CD1c-positive myeloid dendritic cell (primary cell): ENCODE measurements at regions not wholly inside any gene's neighbourhood (a gene's known extent, or its start where the extent isn't known, plus 50 kb on each side); places are given as distances from the start of the nearest gene placed in this dataset.

Source experiments
- DNase-seq: peaks from one replicate; pipeline ENCODE4 v3.0.0-alpha.2; 2016; ENCODE audit errors: extremely low spot score

DNA sequence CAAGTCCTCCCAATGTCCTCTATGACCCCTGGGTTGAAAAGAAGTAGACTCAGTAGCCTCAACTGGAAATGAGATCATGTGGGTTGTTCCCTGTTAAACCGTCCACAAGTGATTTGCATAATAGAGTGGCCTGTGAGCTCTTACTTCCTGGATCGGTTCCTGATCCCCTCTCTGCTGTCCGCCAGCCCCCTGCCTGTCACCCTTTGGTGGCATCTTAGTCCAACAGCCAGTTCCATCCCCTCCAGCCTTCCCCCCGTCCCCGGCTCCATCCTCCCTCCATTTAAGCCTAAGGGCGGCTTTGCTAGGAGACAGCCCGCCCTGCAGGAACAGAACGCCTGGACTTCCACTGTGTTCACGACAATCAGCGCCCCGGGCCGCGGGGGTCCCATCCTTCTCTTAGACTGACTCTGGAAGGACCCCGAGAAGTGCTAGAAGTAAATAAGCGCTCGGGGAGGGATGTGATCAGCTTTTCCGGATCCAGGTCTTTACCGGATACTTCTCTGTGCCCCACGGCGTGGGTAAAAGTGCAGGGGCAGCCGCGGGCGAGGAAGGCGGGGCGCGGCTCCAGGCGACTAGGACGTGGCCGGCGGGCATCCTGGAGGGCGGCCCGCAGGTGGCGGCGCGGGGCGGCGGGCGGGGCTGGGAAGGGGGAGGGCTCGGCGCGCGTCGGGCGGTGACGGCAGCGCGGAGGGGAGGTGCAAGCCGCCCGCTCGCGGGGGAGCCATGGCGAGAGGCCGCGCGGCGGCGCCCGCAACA, 51.2 kb upstream of the ULK4 start:
- peak; percentile 93 for DNase-seq

DNA sequence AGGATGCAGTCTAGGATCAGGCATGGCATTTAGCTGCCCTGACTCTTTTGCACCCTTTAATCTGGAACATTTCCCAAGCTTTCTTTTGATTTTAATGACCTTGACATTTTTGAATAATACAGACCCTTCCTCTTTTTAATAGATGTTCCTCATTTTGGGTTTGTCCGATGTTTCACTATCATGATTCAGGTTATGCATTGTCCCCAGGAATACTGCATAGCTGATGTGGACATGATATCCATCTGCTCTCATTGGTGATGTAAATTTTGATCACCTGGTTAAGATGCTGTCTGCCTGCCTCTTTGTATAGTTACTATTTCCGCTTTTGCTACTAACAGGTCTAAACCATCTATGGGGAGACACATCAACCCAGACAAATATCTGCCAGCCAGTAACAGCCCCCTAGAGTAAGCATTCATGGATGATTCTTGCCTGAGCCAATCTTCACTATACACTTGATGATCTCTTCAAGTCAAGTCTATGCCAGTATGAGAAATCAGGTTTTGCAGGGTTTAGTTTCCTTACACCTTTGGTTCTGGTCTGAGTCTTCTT, 50.6 kb upstream of the ULK4 start:
- DNase-seq = peak; percentile 64
